ENCODE measurements at regions not wholly inside any gene's neighbourhood (a gene's known extent, or its start where the extent isn't known, plus 50 kb on each side); places are given as distances from the start of the nearest gene placed in this dataset.

- DNase-seq (ENCODE audit: low read depth, low spot score): no peak
- TF ChIP-seq SIN3A (IDR thresholded peaks at IDR 0.05; ENCODE audit: borderline replicate concordance, insufficient read depth, low read depth, low read length) (no peak), POLR2AphosphoS5 (IDR thresholded peaks at IDR 0.05; ENCODE audit: low read depth, low read length) (no peak), REST (IDR thresholded peaks at IDR 0.05; ENCODE audit: insufficient read depth in 1 of 2, low read depth in 2 of 2, low read length in 1 of 2) (no peak), CTCF (IDR thresholded peaks at IDR 0.05) (no peak), TCF7L2 (IDR thresholded peaks at IDR 0.05; ENCODE audit: low read depth, low read length) (no peak)
- no TSS peak for BruUV-seq (replicated peaks)
- no peaks in the 10 kb centered on the region for H3K9me3 ChIP-seq (ENCODE audit: control insufficient read depth, insufficient read depth, low read depth, low read length)
- ATAC-seq: no peak
- H3K36me3 ChIP-seq (ENCODE audit: control insufficient read depth, insufficient read depth, low read length): no peaks in the 10 kb centered on the region
- H3K27me3 ChIP-seq (ENCODE audit: control insufficient read depth, insufficient read depth, low read length): no peaks in the 10 kb centered on the region
- intact Hi-C loops (cut with micrococcal nuclease; ENCODE audit: unreplicated experiment) (no loop called here), in situ Hi-C loops (cut with HindIII; ENCODE audit: low pct_unique_long_range_greater_than_20kb, low sequenced_read_pairs) (no loop called here)
- no peak overlapping the region for H3K27ac ChIP-seq (ENCODE audit: low read length)
- no peaks in the 10 kb centered on the region for H3K4me1 ChIP-seq (ENCODE audit: control insufficient read depth, insufficient read depth, low read length)
- POLR2A ChIA-PET: no interaction called here
- no peak overlapping the region for H3K4me3 ChIP-seq (ENCODE audit: low read depth in 2 of 2, low read length in 2 of 2)
- CTCF ChIA-PET: no interaction called here
These were observed 106.8 kb downstream of the SEMA6D start for GRCh38 chr15:47824147-47824546.

- ATAC-seq: no peak
- CTCF ChIA-PET: no interaction called here
- Histone ChIP-seq H3K27ac (ENCODE audit: low read length) (no peak overlapping the region), H3K9me3 (ENCODE audit: control insufficient read depth, insufficient read depth, low read depth, low read length) (no peaks in the 10 kb centered on the region), H3K4me3 (ENCODE audit: low read depth in 2 of 2, low read length in 2 of 2) (no peak overlapping the region), H3K4me1 (ENCODE audit: control insufficient read depth, insufficient read depth, low read length) (no peaks in the 10 kb centered on the region), H3K36me3 (ENCODE audit: control insufficient read depth, insufficient read depth, low read length) (no peaks in the 10 kb centered on the region), H3K27me3 (ENCODE audit: control insufficient read depth, insufficient read depth, low read length) (no peaks in the 10 kb centered on the region)
- no peak for DNase-seq (ENCODE audit: low read depth, low spot score)
- BruUV-seq (replicated peaks): no TSS peak
- intact Hi-C loops (cut with micrococcal nuclease; ENCODE audit: unreplicated experiment): no loop called here
- in situ Hi-C loops (cut with HindIII; ENCODE audit: low pct_unique_long_range_greater_than_20kb, low sequenced_read_pairs): no loop called here
- POLR2A ChIA-PET: interaction anchor here (0.6 kb wide), 1 partner anchor 1195 kb away, joined by 3 read pairs; no protein-coding TSS in a partner anchor
- TF ChIP-seq SIN3A (IDR thresholded peaks at IDR 0.05; ENCODE audit: borderline replicate concordance, insufficient read depth, low read depth, low read length) (no peak), CTCF (IDR thresholded peaks at IDR 0.05) (no peak), TCF7L2 (IDR thresholded peaks at IDR 0.05; ENCODE audit: low read depth, low read length) (no peak), REST (IDR thresholded peaks at IDR 0.05; ENCODE audit: insufficient read depth in 1 of 2, low read depth in 2 of 2, low read length in 1 of 2) (no peak), POLR2AphosphoS5 (IDR thresholded peaks at IDR 0.05; ENCODE audit: low read depth, low read length) (no peak)
These were observed 112.4 kb downstream of the SEMA6D start for GRCh38 chr15:47829667-47830066.
